Smooth muscle cell (in vitro differentiated cells): ENCODE measurements at regions not wholly inside any gene's neighbourhood (a gene's known extent, or its start where the extent isn't known, plus 50 kb on each side); places are given as distances from the start of the nearest gene placed in this dataset.

Experiments used
- DNase-seq: peaks from one replicate; lab custom pipeline; 2025; ENCODE audit not compliant: unreplicated experiment; lab: John Stamatoyannopoulos, UW
- H2AFZ ChIP-seq: fragments of 200-600 bp; sonication (generic); 2 replicates; pipeline ENCODE4 v1.6.0; 2016; ENCODE audit warnings: antibody characterized with exemption, low read depth, mild to moderate bottlenecking
- H3F3A ChIP-seq: fragments of 200-600 bp; sonication (generic); 2 replicates; pipeline ENCODE4 v1.6.0; 2017; ENCODE audit warnings: antibody characterized with exemption, low read depth
- H3K27ac ChIP-seq: fragments of 200-600 bp; sonication (generic); 2 replicates; pipeline ENCODE4 v1.5.1; 2016; ENCODE audit warnings: low read depth, mild to moderate bottlenecking
- H3K27me3 ChIP-seq: fragments of 200-600 bp; sonication (generic); 2 replicates; pipeline ENCODE4 v1.6.1; 2016; ENCODE audit warnings: low read depth, mild to moderate bottlenecking
- H3K36me3 ChIP-seq: fragments of 200-600 bp; sonication (generic); 2 replicates; pipeline ENCODE4 v1.5.1; 2016; ENCODE audit warnings: low read depth
- H3K4me1 ChIP-seq: fragments of 200-600 bp; sonication (generic); 2 replicates; pipeline ENCODE4 v1.5.1; 2016; ENCODE audit warnings: low read depth
- H3K4me2 ChIP-seq: fragments of 200-600 bp; sonication (generic); 2 replicates; pipeline ENCODE4 v1.6.0; 2016; ENCODE audit warnings: mild to moderate bottlenecking
- H3K4me3 ChIP-seq: fragments of 200-600 bp; sonication (generic); 2 replicates; pipeline ENCODE4 v1.5.1; 2016; ENCODE audit warnings: mild to moderate bottlenecking
- H3K79me2 ChIP-seq: fragments of 200-600 bp; sonication (generic); 2 replicates; pipeline ENCODE4 v1.6.0; 2016; ENCODE audit warnings: low read depth, mild to moderate bottlenecking
- H3K9ac ChIP-seq: fragments of 200-600 bp; sonication (generic); 2 replicates; pipeline ENCODE4 v1.6.0; 2016; ENCODE audit warnings: low read depth
- H3K9me3 ChIP-seq: fragments of 200-600 bp; sonication (generic); replicated peaks from 2 replicates; pipeline ENCODE4 v1.5.1; 2016; ENCODE audit warnings: low read depth
- H4K20me1 ChIP-seq: fragments of 200-600 bp; sonication (generic); 2 replicates; pipeline ENCODE4 v1.6.0; 2016; ENCODE audit warnings: low read depth
- WGBS: methylation state at CpG from one replicate; pipeline ENCODE4 v1.1.7; 2016; ENCODE audit warnings: low lambda C conversion rate; 5-methylcytosine and 5-hydroxymethylcytosine counted together
- TF ChIP-seq, protein P1 (sequence below): fragments of 200-600 bp; sonication (generic); IDR thresholded peaks from 2 replicates; pipeline ENCODE4 v1.5.1; 2017; ENCODE audit warnings: borderline replicate concordance, mild to moderate bottlenecking, antibody characterized with exemption; ENCODE audit not compliant: insufficient read depth, poor library complexity, severe bottlenecking

DNA sequence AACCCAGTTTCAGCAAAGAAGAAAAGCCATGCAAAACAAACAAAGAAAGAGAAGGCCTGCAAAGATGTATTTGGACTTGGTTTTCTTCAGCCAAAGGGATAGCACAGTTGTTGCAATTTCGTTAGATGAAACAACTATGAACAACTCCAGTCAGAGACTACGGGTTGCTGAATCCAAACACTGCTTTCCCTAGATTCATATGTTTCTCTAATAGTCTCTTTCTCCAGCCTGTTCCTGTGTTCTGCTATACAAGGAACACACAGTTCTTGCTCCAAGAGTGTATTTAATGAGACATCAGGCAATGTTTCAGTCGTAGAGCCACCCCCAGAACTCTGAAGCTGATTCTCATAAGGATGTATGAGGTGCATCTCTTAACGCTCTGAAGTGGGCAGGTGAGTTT, 162.5 kb upstream of the TBL1X start:
- H3K4me2 ChIP-seq = no peak overlapping the region
- H3K27me3 ChIP-seq = no peaks in the 10 kb centered on the region
- TF ChIP-seq, protein P1, sequence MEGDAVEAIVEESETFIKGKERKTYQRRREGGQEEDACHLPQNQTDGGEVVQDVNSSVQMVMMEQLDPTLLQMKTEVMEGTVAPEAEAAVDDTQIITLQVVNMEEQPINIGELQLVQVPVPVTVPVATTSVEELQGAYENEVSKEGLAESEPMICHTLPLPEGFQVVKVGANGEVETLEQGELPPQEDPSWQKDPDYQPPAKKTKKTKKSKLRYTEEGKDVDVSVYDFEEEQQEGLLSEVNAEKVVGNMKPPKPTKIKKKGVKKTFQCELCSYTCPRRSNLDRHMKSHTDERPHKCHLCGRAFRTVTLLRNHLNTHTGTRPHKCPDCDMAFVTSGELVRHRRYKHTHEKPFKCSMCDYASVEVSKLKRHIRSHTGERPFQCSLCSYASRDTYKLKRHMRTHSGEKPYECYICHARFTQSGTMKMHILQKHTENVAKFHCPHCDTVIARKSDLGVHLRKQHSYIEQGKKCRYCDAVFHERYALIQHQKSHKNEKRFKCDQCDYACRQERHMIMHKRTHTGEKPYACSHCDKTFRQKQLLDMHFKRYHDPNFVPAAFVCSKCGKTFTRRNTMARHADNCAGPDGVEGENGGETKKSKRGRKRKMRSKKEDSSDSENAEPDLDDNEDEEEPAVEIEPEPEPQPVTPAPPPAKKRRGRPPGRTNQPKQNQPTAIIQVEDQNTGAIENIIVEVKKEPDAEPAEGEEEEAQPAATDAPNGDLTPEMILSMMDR = no peak
- 63% methylated on average over 4 of the region's 4 CpGs for WGBS
- no peaks in the 10 kb centered on the region for H4K20me1 ChIP-seq
- no peaks in the 10 kb centered on the region for H3F3A ChIP-seq
- no peak overlapping the region for H2AFZ ChIP-seq
- no peak overlapping the region for H3K4me3 ChIP-seq
- H3K9me3 ChIP-seq = no peaks in the 10 kb centered on the region
- H3K79me2 ChIP-seq = no peaks in the 10 kb centered on the region
- DNase-seq = no peak
- H3K36me3 ChIP-seq = no peaks in the 10 kb centered on the region
- no peaks in the 10 kb centered on the region for H3K4me1 ChIP-seq
- no peak overlapping the region for H3K27ac ChIP-seq
- H3K9ac ChIP-seq = no peak overlapping the region

DNA sequence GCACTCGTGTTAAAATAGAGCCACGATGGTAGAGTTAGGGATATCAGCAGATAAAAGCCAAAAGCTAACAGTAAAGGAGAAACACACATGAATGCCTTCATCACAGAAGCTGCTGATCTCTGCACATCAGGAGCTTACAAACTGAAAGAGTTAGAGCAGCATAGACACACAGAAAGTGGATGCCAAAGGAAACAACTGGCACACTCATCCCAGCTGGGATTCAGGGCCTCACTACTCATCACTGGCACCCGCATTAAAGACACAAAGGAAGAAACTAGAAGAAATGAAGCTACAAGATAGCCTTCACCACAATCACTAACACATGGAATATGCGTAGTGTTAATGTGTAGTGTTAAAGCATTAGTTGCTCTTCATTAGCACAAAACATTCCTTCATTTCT, 156.4 kb upstream of the TBL1X start:
- no peak overlapping the region for H2AFZ ChIP-seq
- WGBS = 82% methylated on average over 4 of the region's 4 CpGs

DNA sequence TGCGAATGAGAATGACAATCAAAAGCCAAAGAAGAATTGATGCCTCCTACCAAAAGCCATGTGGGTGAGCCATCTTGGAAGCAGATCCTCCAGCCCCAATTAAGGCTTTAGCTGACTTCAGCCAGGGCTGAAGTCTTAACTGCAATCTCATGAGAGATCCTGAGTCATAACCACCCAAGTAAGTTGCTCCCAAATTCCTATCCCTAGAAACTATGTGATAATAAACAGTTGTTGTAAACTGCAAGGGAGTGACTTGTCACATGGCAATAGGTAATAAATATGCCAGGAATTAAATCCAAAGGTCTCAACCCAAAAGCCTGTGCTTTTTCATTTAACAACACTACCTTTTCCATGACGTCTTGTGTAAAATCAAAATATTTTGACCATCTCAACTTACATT, 154.2 kb upstream of the TBL1X start:
- no peaks in the 10 kb centered on the region for H3K27me3 ChIP-seq
- H3K4me2 ChIP-seq = no peak overlapping the region
- H3K79me2 ChIP-seq = no peaks in the 10 kb centered on the region
- no peaks in the 10 kb centered on the region for H3K9me3 ChIP-seq
- H3K4me1 ChIP-seq = no peaks in the 10 kb centered on the region
- H2AFZ ChIP-seq = no peak overlapping the region
- no peaks in the 10 kb centered on the region for H4K20me1 ChIP-seq
- no peaks in the 10 kb centered on the region for H3K36me3 ChIP-seq
- H3K9ac ChIP-seq = no peak overlapping the region
- DNase-seq = no peak
- H3F3A ChIP-seq = no peaks in the 10 kb centered on the region
- 61% methylated on average over 2 of the region's 2 CpGs for WGBS
- peak overlapping the region; percentile 49 for H3K27ac ChIP-seq
- H3K4me3 ChIP-seq = no peak overlapping the region
- TF ChIP-seq, protein P1 = no peak

More for the DNA sequence above, 156.4 kb upstream of the TBL1X start:
- no peak for DNase-seq
- H3K4me1 ChIP-seq = no peaks in the 10 kb centered on the region
- no peak overlapping the region for H3K27ac ChIP-seq
- no peaks in the 10 kb centered on the region for H3K9me3 ChIP-seq
- H3K4me2 ChIP-seq = no peak overlapping the region
- H3K79me2 ChIP-seq = no peaks in the 10 kb centered on the region
- no peak overlapping the region for H3K9ac ChIP-seq
- H3K4me3 ChIP-seq = no peak overlapping the region
- no peaks in the 10 kb centered on the region for H4K20me1 ChIP-seq
- H3K36me3 ChIP-seq = no peaks in the 10 kb centered on the region
- H3F3A ChIP-seq = no peaks in the 10 kb centered on the region
- TF ChIP-seq, protein P1 = no peak
- H3K27me3 ChIP-seq = no peaks in the 10 kb centered on the region

GRCh38 chrX:9311421-9312160, 153.3 kb upstream of the TBL1X start:
- Histone ChIP-seq H3K79me2 (no peaks in the 10 kb centered on the region), H3K4me3 (no peak overlapping the region), H3K9ac (no peak overlapping the region), H3K27me3 (no peaks in the 10 kb centered on the region), H2AFZ (no peak overlapping the region), H3K36me3 (no peaks in the 10 kb centered on the region), H3K9me3 (no peaks in the 10 kb centered on the region), H3K4me2 (no peak overlapping the region), H4K20me1 (no peaks in the 10 kb centered on the region), H3K27ac (peak overlapping the region; percentile 49), H3K4me1 (no peaks in the 10 kb centered on the region), H3F3A (no peaks in the 10 kb centered on the region)
- 65% methylated on average over 8 of the region's 8 CpGs for WGBS
- DNase-seq = no peak
- TF ChIP-seq, protein P1 = no peak
